ENCODE measurements at regions not wholly inside any gene's neighbourhood (a gene's known extent, or its start where the extent isn't known, plus 50 kb on each side); places are given as distances from the start of the nearest gene placed in this dataset.
A peak's percentile ranks its signal among the peaks of the same experiment; 100 is the strongest.

- DNase-seq (no peak), ATAC-seq (ENCODE audit: low read depth) (no peak)
- no peak overlapping the region for H3K27ac Mint-ChIP-seq
- H3K36me3 Mint-ChIP-seq: no peaks in the 10 kb centered on the region
- H3K4me3 Mint-ChIP-seq: no peak overlapping the region
- H3K4me1 Mint-ChIP-seq: peaks cover 5% of the 10 kb centered on the region
- peaks cover 20% of the 10 kb centered on the region for H3K27me3 Mint-ChIP-seq
- POLR2A ChIA-PET: interaction anchor here (0.5 kb wide), 1 partner anchor 40 kb away, joined by 3 read pairs; no protein-coding TSS in a partner anchor
- no peaks in the 10 kb centered on the region for H3K9me3 Mint-ChIP-seq
These were observed 81.5 kb downstream of the CPN2 start for GRCh38 chr3:194269610-194270145.

DNA sequence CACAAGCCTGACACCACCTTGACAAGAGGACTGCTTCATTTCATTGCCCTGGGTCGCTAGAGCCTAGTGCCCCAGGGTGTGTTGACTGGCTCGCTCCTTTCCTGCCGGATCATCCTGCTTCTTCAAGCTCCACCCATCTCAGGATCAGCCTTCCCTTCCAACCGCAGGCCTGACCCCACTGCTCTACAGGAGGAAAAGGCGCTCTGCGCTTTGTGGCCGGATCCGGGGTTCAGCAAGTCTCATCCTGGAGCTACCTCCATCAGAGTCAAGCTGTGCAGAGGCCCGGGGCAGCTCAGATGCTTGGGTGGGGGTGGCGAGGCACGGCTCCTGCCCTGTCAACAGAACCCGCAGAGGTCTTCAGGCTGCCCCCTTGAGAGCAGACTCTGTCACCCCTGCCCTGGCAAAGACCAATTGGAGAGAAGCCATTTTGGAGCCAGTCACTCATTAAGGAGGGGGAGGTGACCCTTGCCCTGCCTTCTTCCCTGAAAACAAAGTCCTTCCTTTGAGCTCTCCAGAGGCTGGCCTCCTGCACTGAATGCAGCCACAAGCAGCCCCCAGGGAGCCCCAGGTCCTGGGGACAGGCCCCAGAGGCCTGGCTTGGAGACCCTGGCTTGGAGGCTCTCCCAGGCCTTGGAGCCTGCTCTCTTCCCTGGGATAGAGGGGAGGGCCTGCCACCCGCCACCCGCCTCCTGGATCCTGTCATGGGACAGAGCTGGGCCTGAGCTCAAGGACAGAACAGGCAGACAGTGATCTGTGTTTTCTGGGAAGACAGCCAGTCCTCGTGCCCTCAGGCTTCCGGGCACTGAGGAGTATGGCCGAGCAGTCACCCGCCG, 80.3 kb downstream of the CPN2 start:
- no peak overlapping the region for H3K4me3 Mint-ChIP-seq
- no peaks in the 10 kb centered on the region for H3K36me3 Mint-ChIP-seq
- ATAC-seq (ENCODE audit: low read depth) (no peak), DNase-seq (no peak)
- H3K4me1 Mint-ChIP-seq: peaks cover 1% of the 10 kb centered on the region
- no peak overlapping the region for H3K27ac Mint-ChIP-seq
- H3K27me3 Mint-ChIP-seq: peaks cover 14% of the 10 kb centered on the region
- POLR2A ChIA-PET: no interaction called here
- H3K9me3 Mint-ChIP-seq: no peaks in the 10 kb centered on the region

GRCh38 chr3:194271460-194272035, 79.6 kb downstream of the CPN2 start:
- H3K4me1 Mint-ChIP-seq: peaks cover 2% of the 10 kb centered on the region
- POLR2A ChIA-PET: no interaction called here
- H3K27ac Mint-ChIP-seq: no peak overlapping the region
- H3K4me3 Mint-ChIP-seq: no peak overlapping the region
- no peak for ATAC-seq (ENCODE audit: low read depth)
- no peaks in the 10 kb centered on the region for H3K36me3 Mint-ChIP-seq
- no peak for DNase-seq
- H3K9me3 Mint-ChIP-seq: no peaks in the 10 kb centered on the region
- H3K27me3 Mint-ChIP-seq: peaks cover 8% of the 10 kb centered on the region

- H3K27me3 Mint-ChIP-seq: peaks cover 9% of the 10 kb centered on the region
- H3K27ac Mint-ChIP-seq: no peak overlapping the region
- POLR2A ChIA-PET: no interaction called here
These were observed 78.9 kb downstream of the CPN2 start for GRCh38 chr3:194272221-194272620.

GRCh38 chr3:194272861-194273742, 78.0 kb downstream of the CPN2 start:
- H3K4me3 Mint-ChIP-seq: no peak overlapping the region
- POLR2A ChIA-PET: no interaction called here
- ATAC-seq (ENCODE audit: low read depth): no peak
- peaks cover 7% of the 10 kb centered on the region for H3K27me3 Mint-ChIP-seq
- no peaks in the 10 kb centered on the region for H3K36me3 Mint-ChIP-seq
- H3K9me3 Mint-ChIP-seq: no peaks in the 10 kb centered on the region
- peaks cover 2% of the 10 kb centered on the region for H3K4me1 Mint-ChIP-seq
- H3K27ac Mint-ChIP-seq: no peak overlapping the region
- no peak for DNase-seq

More at GRCh38 chr3:194272221-194272620, 78.9 kb downstream of the CPN2 start:
- Mint-ChIP-seq H3K4me3 (no peak overlapping the region), H3K4me1 (peaks cover 2% of the 10 kb centered on the region), H3K9me3 (no peaks in the 10 kb centered on the region), H3K36me3 (no peaks in the 10 kb centered on the region)
- no peak for DNase-seq
- ATAC-seq (ENCODE audit: low read depth): no peak

DNA sequence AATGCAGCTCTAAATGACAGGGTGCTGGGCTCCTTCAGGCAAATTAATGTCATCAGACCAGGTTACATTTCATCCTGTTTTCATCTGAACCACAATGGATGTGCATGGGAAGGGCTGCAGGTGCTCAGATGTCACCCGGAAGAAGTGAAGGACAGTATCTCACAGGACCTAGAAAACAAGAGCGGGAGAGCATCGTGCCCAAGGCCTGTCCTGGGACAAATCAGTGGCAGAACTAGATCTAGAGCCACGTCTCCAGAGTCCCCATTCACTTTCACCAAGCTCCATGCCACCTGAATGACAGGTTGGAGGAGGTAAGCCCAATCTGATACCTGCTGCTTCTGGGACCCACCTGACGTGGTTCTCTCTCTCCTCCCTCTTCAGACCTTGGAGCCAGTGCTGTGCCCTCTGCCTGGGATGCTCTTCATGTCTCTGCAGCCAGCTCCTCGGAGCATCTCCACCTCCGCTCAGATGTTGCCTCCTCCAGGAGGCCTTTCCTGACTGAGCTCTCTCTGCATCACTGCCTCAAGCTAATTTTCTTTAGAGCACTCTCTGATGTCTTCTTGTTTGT, 77.3 kb downstream of the CPN2 start:
- Mint-ChIP-seq H3K27ac (no peak overlapping the region), H3K27me3 (peaks cover 7% of the 10 kb centered on the region), H3K9me3 (no peaks in the 10 kb centered on the region), H3K4me3 (no peak overlapping the region), H3K36me3 (no peaks in the 10 kb centered on the region), H3K4me1 (peaks cover 2% of the 10 kb centered on the region)
- POLR2A ChIA-PET: no interaction called here
- no peak for ATAC-seq (ENCODE audit: low read depth)
- no peak for DNase-seq

GRCh38 chr3:194274424-194275085, 76.6 kb downstream of the CPN2 start:
- H3K9me3 Mint-ChIP-seq: no peaks in the 10 kb centered on the region
- H3K4me3 Mint-ChIP-seq: no peak overlapping the region
- peaks cover 2% of the 10 kb centered on the region for H3K4me1 Mint-ChIP-seq
- H3K36me3 Mint-ChIP-seq: no peaks in the 10 kb centered on the region
- peaks cover 7% of the 10 kb centered on the region for H3K27me3 Mint-ChIP-seq
- ATAC-seq (ENCODE audit: low read depth) (no peak), DNase-seq (no peak)
- POLR2A ChIA-PET: no interaction called here
- H3K27ac Mint-ChIP-seq: no peak overlapping the region

GRCh38 chr3:194275291-194275690, 75.8 kb downstream of the CPN2 start:
- peaks cover 2% of the 10 kb centered on the region for H3K4me1 Mint-ChIP-seq
- DNase-seq (no peak), ATAC-seq (ENCODE audit: low read depth) (no peak)
- POLR2A ChIA-PET: no interaction called here
- H3K27me3 Mint-ChIP-seq: peaks cover 9% of the 10 kb centered on the region
- no peaks in the 10 kb centered on the region for H3K9me3 Mint-ChIP-seq
- H3K27ac Mint-ChIP-seq: peak overlapping the region; percentile 47
- no peak overlapping the region for H3K4me3 Mint-ChIP-seq
- no peaks in the 10 kb centered on the region for H3K36me3 Mint-ChIP-seq

DNA sequence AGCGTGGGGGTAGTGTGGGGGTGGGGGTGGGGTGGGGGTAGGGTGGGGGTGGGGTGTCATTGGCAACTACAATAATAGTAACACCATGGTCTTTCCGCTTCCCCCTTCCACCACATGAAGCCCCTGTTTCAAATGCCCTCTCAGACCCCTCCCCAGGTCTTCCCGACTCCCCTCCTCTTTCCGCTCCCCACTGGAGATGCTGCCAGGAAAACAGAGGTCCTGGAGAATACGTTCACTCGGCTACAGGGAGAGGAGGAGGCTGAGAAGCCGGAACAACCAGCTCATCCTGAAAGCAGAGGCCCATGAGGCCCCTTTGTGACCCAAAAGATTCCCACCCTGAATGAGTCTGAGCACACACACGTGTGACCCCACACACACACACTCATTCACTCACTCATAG, 75.4 kb downstream of the CPN2 start:
- Mint-ChIP-seq H3K9me3 (no peaks in the 10 kb centered on the region), H3K27ac (no peak overlapping the region), H3K4me1 (peaks cover 2% of the 10 kb centered on the region), H3K36me3 (no peaks in the 10 kb centered on the region), H3K27me3 (peaks cover 10% of the 10 kb centered on the region), H3K4me3 (no peak overlapping the region)
- ATAC-seq (ENCODE audit: low read depth) (no peak), DNase-seq (no peak)
- POLR2A ChIA-PET: no interaction called here

GRCh38 chr3:194276768-194277103, 74.4 kb downstream of the CPN2 start:
- POLR2A ChIA-PET: no interaction called here

DNA sequence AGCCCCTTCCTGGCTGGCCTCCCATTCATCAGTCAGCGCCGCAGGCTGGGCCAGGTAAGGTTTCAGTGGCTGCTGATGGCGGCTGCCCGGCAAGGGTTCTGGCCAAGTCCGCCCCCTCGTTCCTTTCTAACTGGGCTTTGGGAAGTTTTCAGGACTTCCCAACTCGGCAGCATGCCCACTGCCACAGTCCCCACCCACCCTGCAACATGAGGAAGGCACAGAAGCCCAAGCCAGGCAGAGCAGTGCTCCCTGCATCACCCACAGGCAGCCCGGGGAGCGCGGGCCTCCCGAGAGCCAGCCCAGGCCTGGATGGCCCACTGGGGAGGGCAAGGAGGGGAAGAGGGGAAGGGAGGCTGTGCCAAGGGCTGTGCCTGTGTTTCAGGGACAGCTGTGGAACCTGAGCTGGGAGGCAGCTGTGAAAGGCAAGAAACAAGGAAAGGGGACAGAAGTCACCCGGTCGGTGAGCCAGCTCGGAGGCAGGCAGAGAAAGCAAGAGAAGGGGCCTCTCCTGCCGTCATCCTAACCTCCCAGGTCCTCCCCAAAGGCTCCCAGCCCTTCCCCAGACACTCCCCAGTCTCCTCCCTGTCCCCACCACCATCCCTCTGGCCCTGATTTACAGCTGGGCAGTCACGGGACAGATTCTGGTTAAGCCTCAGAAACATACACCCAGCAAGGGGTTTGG, 73.9 kb downstream of the CPN2 start:
- Mint-ChIP-seq H3K9me3 (no peaks in the 10 kb centered on the region), H3K4me1 (peaks cover 2% of the 10 kb centered on the region), H3K36me3 (no peaks in the 10 kb centered on the region), H3K27me3 (peaks cover 12% of the 10 kb centered on the region), H3K4me3 (no peak overlapping the region), H3K27ac (no peak overlapping the region)
- ATAC-seq (ENCODE audit: low read depth) (no peak), DNase-seq (no peak)
- POLR2A ChIA-PET: no interaction called here

More at GRCh38 chr3:194276768-194277103, 74.4 kb downstream of the CPN2 start:
- DNase-seq: no peak
- no peak overlapping the region for H3K4me3 Mint-ChIP-seq
- peaks cover 12% of the 10 kb centered on the region for H3K27me3 Mint-ChIP-seq
- H3K9me3 Mint-ChIP-seq: no peaks in the 10 kb centered on the region
- no peaks in the 10 kb centered on the region for H3K36me3 Mint-ChIP-seq
- ATAC-seq (ENCODE audit: low read depth): no peak
- peaks cover 2% of the 10 kb centered on the region for H3K4me1 Mint-ChIP-seq
- no peak overlapping the region for H3K27ac Mint-ChIP-seq

DNA sequence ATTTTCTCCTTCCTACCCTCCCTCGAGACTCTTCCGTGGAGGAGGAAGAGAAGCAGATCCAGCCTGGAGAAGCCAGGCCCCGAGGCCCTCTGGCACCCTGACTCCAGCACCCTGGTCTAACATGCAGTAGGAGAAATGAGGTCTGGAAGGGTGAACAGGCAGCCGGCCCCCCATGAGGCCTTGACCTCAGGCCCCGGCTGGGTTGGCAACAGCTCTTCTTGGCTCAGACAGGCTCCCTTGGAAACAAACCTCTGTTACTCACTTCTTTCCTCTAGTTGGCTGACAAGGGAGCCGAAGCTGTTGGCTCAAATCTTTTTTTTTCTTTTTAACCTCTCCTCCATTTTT, 73.4 kb downstream of the CPN2 start:
- POLR2A ChIA-PET: no interaction called here
- ATAC-seq (ENCODE audit: low read depth) (no peak), DNase-seq (no peak)
- no peaks in the 10 kb centered on the region for H3K9me3 Mint-ChIP-seq
- H3K4me3 Mint-ChIP-seq: no peak overlapping the region
- H3K4me1 Mint-ChIP-seq: peaks cover 2% of the 10 kb centered on the region
- H3K36me3 Mint-ChIP-seq: no peaks in the 10 kb centered on the region
- H3K27me3 Mint-ChIP-seq: peaks cover 13% of the 10 kb centered on the region
- no peak overlapping the region for H3K27ac Mint-ChIP-seq
